H54 (cell line): ENCODE measurements at regions not wholly inside any gene's neighbourhood (a gene's known extent, or its start where the extent isn't known, plus 50 kb on each side); places are given as distances from the start of the nearest gene placed in this dataset.

Experiments
- DNase-seq: peaks from one replicate; pipeline ENCODE4 v3.0.0; 2011; ENCODE audit warnings: low spot score, mixed read lengths; ENCODE audit not compliant: insufficient read length
- FAIRE-seq: peaks from 3 replicates; lab custom pipeline; 2011; peaks lifted over from hg19 to GRCh38; lab: Jason Lieb, UNC
- POLR2A ChIP-seq: IDR thresholded peaks from 2 replicates; pipeline ENCODE4 v1.6.1; 2011; ENCODE audit warnings: low read depth, mild to moderate bottlenecking, low read length

DNA sequence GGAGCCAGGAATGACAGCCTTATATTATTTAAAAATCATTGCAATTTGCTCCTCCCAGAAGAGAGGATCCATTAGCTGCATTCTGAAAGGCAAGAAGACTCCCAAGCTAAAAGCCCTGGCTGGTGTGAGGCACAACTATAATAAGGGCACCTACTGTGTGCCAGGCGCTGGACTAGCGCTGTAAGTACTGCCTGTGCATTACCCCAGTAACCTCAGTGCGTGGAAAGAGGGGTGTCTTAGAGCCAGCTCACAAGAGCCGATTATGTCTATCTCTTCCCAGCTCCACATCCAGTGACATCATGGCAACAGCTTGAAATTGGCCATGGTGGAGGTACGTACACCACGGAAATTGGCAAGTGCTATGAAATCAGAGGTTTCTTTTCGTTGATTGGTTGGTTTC is 141.7 kb upstream of the IRF2BP2 start:
- DNase-seq (no peak), FAIRE-seq (no peak)

DNA sequence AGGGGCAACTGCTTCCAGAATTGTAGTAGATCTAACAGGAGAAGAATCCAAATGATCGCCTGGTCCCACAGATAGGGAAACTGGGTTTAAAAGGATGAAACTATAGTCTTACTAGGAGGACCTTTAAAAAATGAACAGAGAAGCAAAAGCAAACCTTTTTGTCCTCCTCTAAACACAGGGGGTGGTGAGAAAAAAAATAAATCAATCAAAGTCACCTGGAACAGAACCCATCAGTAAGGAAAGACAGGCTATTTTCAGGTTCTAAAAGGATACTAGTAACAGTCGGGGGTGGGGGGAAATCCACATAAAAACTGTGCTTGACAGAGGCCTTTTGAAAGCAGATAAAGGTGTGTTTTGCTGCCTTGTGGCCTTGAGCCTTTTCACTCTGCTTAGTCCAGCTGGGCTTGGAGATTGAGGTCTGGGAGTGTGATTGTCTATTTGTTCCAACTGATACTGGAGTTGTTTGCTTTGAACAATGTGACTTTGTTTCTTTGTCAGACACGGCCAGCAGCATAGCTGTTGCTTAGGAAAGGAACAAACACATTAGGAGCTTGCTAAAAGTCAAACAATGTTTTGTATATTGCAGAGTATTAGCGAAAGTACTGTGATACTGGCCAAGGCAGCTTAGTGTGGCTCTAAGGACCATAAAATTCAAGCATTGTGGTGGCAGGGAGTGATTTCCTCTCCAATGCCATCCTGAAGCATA is 141.1 kb upstream of the IRF2BP2 start:
- TF ChIP-seq POLR2A: no peak
- FAIRE-seq: no peak
- DNase-seq: no peak

More for the DNA sequence above, 141.7 kb upstream of the IRF2BP2 start:
- no peak for TF ChIP-seq POLR2A

DNA sequence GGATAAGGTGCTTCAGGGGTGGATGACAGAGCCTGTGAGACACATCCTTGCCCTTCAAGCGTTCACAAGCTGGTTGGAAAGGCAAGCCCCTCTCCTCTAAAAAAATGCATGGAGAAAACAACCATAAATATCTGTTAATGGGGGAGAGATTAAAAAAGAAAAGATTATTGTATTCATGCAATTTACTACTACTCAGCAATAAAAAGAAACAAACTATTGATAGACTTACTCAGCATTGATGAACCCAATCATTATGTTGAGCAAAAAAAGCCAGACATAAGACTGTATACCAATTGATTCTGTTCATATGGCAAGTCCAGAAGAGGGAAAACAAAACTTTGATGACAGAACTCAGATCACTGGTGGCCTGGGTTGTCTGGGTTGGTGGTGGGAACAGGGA is 138.7 kb upstream of the IRF2BP2 start:
- TF ChIP-seq POLR2A: no peak
- FAIRE-seq (no peak), DNase-seq (no peak)

DNA sequence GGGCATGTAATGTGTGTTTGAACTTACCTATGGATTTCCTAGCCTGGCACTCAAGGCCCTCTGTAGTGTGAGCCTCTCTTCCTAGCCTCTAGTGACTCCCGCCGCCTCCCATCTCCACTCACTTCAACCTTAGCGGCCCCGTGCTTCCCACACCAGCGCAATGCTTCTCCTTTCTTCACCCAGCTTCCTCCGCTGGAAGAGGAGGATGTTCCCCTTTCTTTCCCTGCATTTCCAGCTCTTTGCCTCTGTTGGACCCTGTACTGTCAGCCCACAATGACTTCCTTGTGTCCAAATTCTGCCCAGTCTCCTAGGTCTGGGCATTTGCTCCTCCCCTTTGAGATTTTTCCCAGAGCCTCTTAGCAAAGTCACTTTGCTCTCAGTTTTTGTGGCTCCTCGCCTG is 138.1 kb upstream of the IRF2BP2 start:
- FAIRE-seq: no peak
- TF ChIP-seq POLR2A: no peak
- no peak for DNase-seq

DNA sequence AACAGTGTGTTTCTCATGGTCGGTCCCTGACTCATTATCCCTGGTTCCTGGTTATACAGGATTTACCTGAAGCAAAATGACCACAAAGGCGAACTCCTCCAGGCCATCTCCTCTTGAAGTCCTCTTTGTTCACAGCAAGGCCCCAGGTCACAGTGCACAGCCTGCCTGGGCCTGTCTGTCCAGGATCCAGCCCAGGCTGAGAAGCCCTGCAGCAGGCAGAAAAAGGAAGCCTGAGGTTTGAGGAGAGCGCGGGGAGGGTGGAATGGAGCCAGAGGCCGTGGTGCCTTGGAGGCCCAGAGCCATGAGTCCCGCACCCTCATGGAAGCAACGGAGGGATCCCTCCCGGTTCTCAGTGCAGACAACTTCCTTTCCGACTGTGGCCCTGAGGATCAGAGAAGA is 136.8 kb upstream of the IRF2BP2 start:
- FAIRE-seq: no peak
- no peak for DNase-seq
- TF ChIP-seq POLR2A: no peak

DNA sequence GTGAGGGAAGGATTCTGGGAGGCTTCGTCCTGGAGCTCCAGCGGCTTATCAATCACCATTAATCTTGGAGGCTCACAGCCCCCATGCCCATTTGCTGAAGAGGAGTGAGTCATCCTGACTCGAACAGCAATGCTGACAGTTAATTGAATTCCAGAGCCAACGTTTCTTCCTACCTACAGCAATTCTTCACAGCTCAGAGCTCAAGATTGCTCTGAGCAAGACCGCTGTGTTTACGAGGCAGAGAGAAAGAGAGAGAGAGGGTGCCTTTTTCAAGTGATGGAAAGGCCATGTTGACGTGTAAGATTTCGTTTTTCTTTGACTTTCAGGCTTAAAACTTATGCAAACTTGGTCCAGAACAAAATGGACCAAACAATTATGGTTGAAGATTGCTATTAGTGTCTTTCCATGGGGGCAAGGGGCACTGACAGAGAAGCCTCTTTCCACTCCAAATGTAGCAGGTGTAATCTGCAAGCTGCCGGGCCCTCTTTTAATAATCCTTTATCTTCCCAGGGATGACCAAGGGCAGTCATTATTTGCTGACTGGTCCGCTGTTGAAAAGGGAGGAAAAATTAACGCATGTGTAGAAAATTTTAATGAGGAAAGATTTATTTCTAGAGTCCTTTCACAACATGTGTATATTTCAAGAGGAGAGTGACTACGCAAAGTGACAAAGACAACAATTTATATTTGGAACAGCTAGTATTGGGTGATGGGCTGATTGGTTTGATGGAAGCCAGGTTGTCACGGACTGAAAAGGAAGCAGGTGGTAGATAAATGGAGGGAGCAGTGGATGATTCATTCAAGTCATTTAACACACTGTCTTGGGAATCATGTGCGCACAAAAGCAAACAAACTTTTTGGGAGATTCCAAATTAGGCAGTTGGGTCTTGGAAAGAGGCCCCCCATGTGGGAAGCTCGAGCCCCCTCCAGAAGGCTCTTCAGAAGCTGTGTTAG is 136.1 kb upstream of the IRF2BP2 start:
- DNase-seq (no peak), FAIRE-seq (no peak)
- TF ChIP-seq POLR2A: no peak

DNA sequence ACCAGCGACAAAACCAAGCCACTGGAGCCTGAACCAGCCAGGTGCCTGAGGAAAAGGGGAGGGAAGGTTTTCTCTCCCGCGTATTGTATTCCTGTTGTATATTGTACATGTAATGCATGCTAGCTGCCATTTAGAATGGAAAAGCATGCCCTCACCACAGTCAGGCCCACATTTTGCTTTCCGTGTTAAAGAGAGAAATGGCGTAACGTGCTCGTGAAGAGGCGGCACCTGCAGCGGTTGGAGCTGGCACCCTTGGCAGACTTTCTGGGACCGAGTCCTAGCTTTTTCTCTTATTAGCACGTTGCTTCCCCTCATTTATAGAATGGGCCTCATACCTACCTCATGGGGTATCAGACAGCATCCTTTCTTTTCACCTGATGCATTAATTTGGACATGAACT is 135.3 kb upstream of the IRF2BP2 start:
- FAIRE-seq (no peak), DNase-seq (no peak)
- TF ChIP-seq POLR2A: no peak

DNA sequence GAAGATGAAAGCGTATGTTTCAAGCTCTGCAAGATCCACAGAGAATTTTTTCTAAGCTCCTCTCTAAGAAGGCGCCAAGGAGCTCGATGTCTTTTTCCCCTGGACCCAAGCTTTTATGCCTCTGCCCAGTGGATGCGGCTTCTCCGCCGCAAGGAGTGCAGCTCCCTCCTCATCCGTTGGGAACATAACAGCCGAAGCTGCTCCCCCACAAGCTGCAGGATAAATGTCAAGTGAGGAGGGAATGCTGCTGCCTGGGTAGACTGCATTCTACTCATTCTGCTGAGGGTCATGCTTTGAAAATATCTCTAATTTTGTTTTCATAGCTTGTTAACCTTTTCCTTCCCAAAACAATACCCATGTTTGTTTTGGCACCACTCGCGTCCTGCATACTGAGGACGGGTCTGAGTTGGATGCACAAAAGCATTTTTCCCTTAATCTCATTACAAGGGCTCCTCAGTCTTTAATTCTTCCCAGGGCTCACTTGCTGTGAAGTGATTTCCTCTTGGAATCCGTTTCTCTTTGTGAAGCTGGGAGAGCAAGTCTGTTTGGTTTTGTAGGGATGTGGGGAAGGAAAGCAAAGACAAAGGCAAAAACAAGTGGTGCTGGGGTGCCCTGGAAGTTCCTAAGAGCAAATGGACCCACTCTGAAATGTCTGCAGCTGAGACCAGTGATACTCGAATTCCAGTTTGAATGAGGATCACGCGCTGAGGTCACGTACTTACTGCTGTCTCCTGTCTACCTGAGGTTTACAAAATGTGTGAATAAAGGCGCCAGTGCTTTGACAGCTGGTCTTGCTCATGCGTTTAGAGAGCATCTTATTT is 134.0 kb upstream of the IRF2BP2 start:
- FAIRE-seq (no peak), DNase-seq (no peak)
- no peak for TF ChIP-seq POLR2A

DNA sequence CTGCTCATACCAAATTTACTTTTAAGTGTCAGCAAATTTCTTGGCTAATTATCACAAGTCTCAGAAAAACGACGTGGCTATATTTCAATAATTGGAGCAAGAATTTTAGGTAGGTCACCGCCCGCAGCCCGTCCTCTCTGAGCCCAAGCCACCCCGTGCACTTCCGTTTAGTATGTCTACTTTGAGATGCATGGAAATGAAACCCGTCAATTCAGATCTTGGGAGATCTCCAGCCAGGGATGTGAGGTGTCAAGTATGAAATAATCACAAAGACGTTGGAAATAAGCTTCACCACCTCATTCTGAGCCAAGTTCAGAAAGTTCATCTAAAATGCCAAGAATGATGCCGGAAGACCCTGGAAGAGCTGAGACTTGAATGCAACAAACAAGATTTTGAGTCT is 132.6 kb upstream of the IRF2BP2 start:
- FAIRE-seq: no peak
- no peak for DNase-seq
- no peak for TF ChIP-seq POLR2A

DNA sequence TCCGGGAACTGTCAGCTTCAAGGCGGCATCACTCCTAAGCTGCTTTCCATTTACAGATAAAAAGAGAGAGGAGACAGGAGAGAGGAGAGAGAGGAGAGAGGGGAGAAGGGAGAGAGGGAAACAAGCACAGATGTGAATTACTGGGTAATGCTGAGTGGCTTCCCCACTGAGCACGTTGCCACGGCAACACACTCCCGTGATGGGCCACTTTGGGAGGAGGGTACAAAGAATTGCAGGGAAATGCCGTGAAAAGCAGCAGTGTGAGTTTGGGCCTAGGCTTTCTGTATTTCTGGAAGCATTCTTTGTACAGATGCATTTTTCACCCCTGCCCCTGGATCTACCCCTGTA is 128.0 kb upstream of the IRF2BP2 start:
- FAIRE-seq: no peak
- TF ChIP-seq POLR2A: no peak
- DNase-seq: no peak

DNA sequence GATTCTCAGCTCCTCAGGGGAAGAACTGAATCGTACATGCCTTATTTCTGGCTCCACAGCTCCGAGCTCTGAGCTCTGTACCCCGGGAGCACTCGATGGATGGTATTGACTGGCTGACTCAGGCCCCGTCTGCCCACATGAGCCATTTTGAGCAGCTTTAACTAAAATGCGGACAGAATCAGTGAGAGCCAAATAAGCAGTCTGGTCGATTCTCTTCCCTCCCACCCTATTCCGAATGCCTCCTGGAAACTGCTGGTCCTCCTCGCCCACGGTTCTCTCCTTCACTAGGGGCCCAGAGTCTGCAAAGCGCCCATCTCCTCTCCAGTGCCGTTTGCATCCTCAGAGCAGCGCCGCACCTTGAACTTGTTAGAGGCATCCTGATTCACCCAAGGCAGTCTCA is 125.9 kb upstream of the IRF2BP2 start:
- DNase-seq: no peak
- no peak for FAIRE-seq
- no peak for TF ChIP-seq POLR2A

DNA sequence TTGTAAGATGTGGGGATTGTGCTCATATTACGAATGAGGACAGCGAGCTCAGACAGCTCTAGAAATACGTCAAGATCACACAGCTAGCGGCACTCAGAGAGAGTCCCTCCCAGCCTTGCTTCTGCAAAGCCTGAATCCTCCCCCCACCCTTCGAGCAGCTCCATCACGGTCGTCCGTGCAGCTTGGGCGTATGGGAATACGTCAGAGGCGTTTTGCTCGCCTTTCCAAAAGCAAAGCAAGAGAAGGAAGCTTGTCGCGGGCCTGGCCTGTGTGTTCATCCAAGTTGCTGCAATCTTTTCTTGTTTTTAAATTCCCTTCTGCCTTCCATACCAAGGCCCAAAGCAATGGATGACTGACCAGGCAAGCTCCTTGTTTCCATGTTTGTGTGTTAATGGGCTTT is 125.5 kb upstream of the IRF2BP2 start:
- no peak for FAIRE-seq
- no peak for DNase-seq
- no peak for TF ChIP-seq POLR2A

DNA sequence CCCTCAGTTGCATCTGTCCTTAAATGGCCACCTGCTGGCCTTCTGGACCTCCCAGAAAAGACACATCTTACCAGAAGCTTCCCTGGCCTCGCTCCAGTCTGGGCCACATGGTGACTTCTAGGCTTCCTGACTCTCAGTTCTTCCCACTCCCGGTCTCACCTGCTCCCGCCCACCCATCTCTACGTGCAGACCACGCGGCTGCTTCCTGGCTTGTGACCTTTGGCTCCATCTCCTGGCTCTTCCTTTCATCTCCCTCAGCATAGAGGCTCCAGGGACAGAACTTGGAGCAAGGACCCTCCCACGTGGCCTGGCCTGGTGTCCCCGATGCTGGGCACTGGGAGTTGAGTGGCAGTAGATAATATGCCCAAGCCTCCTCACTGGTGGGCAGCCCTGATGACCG is 124.9 kb upstream of the IRF2BP2 start:
- DNase-seq (no peak), FAIRE-seq (no peak)

DNA sequence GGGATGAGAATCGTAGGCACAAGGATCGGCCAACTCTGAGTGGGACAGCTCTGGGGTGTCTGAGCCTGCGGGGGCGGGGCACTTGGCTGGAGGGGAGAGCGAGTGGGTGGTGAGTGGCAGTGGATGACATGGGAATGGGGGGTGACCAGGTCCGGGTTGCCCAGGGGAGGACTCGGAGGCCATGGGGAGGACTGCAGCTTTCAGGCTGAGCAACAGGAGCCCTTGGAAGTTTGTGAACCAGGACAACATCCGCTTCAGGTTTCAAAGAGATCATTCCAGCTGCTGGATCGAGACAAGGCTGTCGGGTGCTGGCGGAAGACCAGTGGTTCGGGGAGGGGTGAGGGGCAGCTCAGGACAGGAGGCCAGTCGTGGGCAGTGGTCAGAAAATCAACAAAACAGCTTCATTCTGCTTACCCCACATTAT is 124.4 kb upstream of the IRF2BP2 start:
- FAIRE-seq (no peak), DNase-seq (no peak)
- no peak for TF ChIP-seq POLR2A

More for the DNA sequence above, 124.9 kb upstream of the IRF2BP2 start:
- TF ChIP-seq POLR2A: no peak
